PFSK-1 (cell line): ENCODE measurements at regions not wholly inside any gene's neighbourhood (a gene's known extent, or its start where the extent isn't known, plus 50 kb on each side); places are given as distances from the start of the nearest gene placed in this dataset.

Source experiments
- FOXP2 ChIP-seq: optimal IDR thresholded peaks from 2 replicates; pipeline ENCODE3; 2011; ENCODE audit warnings: borderline replicate concordance, control low read depth, inconsistent platforms; ENCODE audit not compliant: insufficient read depth; ENCODE audit errors: extremely low read length, extremely low read depth
- POLR2AphosphoS5 ChIP-seq: IDR thresholded peaks from 2 replicates; pipeline ENCODE4 v1.6.1; 2012; ENCODE audit warnings: low read depth, mild to moderate bottlenecking, control low read depth, low read length, moderate library complexity
- SIN3A ChIP-seq: IDR thresholded peaks from 2 replicates; pipeline ENCODE4 v1.6.1; 2012; ENCODE audit warnings: mild to moderate bottlenecking, low read length, moderate library complexity, borderline replicate concordance; ENCODE audit not compliant: insufficient read depth
- TAF1 ChIP-seq: IDR thresholded peaks from 2 replicates; pipeline ENCODE4 v1.6.1; 2012; ENCODE audit warnings: low read length, control low read depth, borderline replicate concordance; ENCODE audit not compliant: insufficient read depth
- TF ChIP-seq, protein P1 (sequence below), 2 experiments: IDR thresholded peaks; 2 replicates each; pipeline versions ENCODE4 v1.6.1 to v1.8.0; 2011 to 2012; ENCODE audit warnings: low read depth in 2 of 2, low read length in 2 of 2, control low read depth in 1 of 2, inconsistent platforms in 1 of 2, mild to moderate bottlenecking in 1 of 2, moderate library complexity in 1 of 2; ENCODE audit not compliant: insufficient read depth in 1 of 2

DNA sequence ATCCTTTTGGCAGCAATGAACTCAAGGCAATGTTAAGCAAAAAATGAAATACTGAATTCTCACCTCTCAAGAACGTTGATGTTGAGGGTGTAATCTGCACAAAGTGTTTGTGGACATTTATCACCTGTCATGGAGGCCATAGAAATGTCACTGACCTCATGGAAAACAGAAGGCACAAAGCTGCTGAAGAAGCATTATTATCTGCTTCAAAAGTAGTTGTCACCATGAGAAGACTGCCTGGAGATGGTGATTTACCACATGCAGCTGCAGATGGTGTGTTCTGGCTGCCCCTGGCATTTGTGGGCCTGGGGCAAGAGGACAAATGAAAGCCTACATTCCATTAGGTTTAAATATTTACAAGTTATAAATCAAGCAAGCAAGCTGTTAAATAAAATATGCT, 116.8 kb upstream of the RPS6KA3 start:
- TF ChIP-seq POLR2AphosphoS5 (no peak), FOXP2 (no peak), TAF1 (no peak), SIN3A (no peak)
- TF ChIP-seq, protein P1, sequence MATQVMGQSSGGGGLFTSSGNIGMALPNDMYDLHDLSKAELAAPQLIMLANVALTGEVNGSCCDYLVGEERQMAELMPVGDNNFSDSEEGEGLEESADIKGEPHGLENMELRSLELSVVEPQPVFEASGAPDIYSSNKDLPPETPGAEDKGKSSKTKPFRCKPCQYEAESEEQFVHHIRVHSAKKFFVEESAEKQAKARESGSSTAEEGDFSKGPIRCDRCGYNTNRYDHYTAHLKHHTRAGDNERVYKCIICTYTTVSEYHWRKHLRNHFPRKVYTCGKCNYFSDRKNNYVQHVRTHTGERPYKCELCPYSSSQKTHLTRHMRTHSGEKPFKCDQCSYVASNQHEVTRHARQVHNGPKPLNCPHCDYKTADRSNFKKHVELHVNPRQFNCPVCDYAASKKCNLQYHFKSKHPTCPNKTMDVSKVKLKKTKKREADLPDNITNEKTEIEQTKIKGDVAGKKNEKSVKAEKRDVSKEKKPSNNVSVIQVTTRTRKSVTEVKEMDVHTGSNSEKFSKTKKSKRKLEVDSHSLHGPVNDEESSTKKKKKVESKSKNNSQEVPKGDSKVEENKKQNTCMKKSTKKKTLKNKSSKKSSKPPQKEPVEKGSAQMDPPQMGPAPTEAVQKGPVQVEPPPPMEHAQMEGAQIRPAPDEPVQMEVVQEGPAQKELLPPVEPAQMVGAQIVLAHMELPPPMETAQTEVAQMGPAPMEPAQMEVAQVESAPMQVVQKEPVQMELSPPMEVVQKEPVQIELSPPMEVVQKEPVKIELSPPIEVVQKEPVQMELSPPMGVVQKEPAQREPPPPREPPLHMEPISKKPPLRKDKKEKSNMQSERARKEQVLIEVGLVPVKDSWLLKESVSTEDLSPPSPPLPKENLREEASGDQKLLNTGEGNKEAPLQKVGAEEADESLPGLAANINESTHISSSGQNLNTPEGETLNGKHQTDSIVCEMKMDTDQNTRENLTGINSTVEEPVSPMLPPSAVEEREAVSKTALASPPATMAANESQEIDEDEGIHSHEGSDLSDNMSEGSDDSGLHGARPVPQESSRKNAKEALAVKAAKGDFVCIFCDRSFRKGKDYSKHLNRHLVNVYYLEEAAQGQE (IDR thresholded peaks at IDR 0.05; ENCODE audit: insufficient read depth in 1 of 2, low read depth in 2 of 2, low read length in 2 of 2) = no peak

DNA sequence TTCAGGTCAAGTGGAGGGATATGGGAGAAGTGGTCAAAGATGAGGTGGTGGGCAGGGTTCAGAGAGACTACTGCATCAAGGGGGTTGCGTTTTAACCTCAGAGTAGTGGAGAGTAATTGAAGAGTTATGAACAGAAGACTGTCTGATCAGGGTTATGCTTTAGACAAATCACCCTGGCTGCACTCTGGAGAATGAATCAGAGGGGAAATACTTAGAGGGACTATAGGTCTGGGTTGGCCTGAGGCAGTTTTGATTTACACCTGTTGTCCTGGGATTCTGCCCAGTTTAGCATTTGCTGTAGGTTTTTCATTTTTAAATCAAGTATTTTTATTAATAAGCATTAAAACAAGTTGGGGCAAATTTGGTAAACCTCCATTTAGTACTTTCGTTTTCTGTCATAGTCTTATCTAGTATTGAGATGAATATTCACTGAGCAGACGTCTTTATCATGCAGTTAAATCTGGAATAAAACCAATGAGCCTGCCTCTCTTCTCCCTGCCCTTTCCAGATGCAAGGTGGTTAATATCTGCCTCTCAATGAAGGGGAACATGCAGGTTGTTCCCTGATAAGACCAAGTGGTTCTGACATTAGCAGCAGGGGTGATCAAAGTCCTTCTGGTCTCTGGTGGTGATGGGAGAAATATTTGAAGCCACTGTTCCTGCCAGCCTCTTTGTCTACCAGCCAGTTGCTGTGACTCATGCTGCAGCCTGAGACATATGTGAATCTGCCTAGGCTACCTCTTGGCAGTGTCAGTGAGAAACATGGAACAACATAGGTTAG, 116.0 kb upstream of the RPS6KA3 start:
- TF ChIP-seq SIN3A (no peak), FOXP2 (no peak)

DNA sequence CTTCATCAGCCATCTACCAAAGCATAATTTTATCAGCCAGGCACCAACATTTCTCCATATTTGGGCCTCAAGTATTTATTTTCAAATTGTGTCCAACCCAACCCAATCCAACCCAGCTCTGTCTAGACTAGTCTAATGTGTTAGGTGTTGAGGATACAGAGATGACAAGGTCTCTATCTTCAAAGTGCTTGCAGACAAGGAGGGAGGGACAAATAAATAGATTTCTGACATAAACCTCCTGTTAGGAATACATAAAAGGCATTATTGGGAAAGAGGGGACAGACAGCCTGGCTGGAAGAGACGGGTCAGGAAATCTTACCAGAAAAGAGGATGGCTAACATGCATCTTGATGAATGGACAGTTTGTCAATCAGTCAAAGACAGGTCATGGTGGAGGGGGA, 115.4 kb upstream of the RPS6KA3 start:
- TF ChIP-seq TAF1 (no peak), POLR2AphosphoS5 (no peak), SIN3A (no peak), FOXP2 (no peak)
- TF ChIP-seq, protein P1 (IDR thresholded peaks at IDR 0.05; ENCODE audit: insufficient read depth in 1 of 2, low read depth in 2 of 2, low read length in 2 of 2) = no peak

DNA sequence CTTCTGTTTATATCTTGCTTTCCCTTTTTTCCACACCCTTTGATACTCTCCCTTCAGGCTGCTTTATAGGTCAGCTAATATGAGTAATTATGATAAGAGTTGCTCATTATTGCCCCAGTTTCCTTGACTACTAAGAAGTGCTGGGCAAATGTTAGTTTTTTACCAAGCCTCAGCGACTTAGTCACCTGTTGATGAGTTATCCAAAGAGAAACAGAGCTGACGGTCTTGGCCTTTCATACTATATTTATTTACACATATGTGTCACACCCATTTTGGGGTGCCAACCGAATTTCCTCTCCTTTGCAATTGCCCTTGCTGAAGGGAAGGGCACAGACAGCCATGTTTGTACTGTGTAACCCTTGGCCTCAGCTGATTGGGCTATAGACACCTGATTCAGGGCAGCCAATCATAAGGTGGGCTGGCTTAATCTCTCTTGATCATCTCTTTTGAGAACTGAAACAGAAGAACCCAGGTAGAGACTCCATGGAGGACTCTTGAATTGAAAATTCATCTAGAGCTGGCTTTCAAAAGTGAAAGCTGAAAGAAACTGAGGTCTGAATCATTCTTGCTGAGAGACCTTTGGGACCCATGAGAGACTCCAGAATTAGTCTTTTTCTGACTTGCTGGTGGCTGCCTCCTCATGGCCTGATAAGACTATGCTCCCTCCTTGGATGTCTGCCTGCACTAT, 111.7 kb upstream of the RPS6KA3 start:
- TF ChIP-seq POLR2AphosphoS5 (no peak), FOXP2 (no peak), SIN3A (no peak), TAF1 (no peak)
- TF ChIP-seq, protein P1 (IDR thresholded peaks at IDR 0.05; ENCODE audit: insufficient read depth in 1 of 2, low read depth in 2 of 2, low read length in 2 of 2) = no peak

DNA sequence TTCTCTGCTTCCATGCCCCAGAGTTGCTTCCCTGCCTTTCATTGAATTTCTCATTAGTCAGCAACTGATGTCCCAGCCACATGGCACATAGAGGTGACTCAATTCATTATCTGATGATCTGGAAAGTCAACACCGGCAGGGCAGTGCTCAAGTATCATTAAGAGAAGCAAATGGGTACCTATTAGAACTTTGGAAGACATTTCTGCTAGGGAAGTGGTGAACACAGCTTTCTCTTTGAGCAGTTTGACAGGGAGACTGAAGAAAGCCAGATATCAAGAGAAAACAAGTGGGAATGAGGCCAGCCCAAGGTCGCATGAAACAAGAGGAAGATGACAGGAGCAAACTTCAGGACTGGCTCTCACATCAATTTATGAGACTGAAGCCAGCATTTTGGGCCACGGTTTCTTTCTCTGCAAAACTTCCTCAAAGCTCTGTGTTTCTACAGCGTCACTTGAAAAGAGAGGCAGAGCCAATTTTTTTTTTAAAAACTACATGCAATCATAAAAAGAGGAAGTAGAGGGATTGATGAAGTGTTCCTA, 108.3 kb upstream of the RPS6KA3 start:
- TF ChIP-seq, protein P1 (IDR thresholded peaks at IDR 0.05; ENCODE audit: insufficient read depth in 1 of 2, low read depth in 2 of 2, low read length in 2 of 2) = no peak
- TF ChIP-seq SIN3A = no peak
